ENCODE measurements at regions not wholly inside any gene's neighbourhood (a gene's known extent, or its start where the extent isn't known, plus 50 kb on each side); places are given as distances from the start of the nearest gene placed in this dataset.
A peak's percentile ranks its signal among the peaks of the same experiment; 100 is the strongest.
"Not testable (repeated sequence)": the region's sequence is repeated elsewhere in the genome, so short reads cannot be mapped to it uniquely, and the experiment has no call there.

- DNase-seq, result no peak
Observed at GRCh38 chr12:32010631-32011336, 51.6 kb downstream of the RESF1 start.

- DNase-seq, result no peak
Observed at GRCh38 chr12:32012249-32012785, 53.1 kb downstream of the RESF1 start.

- no peak for DNase-seq
Observed at GRCh38 chr12:32015036-32015435, 55.8 kb downstream of the RESF1 start.

GRCh38 chr12:32016680-32017482, 57.7 kb downstream of the RESF1 start:
- DNase-seq, result no peak

GRCh38 chr12:32021346-32021773, 62.1 kb downstream of the RESF1 start:
- DNase-seq, result no peak

- DNase-seq, result not testable (repeated sequence)
Observed at GRCh38 chr12:32022387-32022786, 63.2 kb downstream of the RESF1 start.

GRCh38 chr12:32023861-32024260, 64.6 kb downstream of the RESF1 start:
- DNase-seq, result not testable (repeated sequence)

GRCh38 chr12:32024884-32025592, 65.8 kb downstream of the RESF1 start:
- no peak for DNase-seq

GRCh38 chr12:32025906-32026305, 66.7 kb downstream of the RESF1 start:
- peak in 1 of 4 experiments; percentile 18 for DNase-seq

GRCh38 chr12:32027684-32028365, 68.6 kb downstream of the RESF1 start:
- DNase-seq, result no peak

GRCh38 chr12:32030151-32030550, 70.9 kb downstream of the RESF1 start:
- DNase-seq, result no peak

GRCh38 chr12:32030676-32031075, 71.5 kb downstream of the RESF1 start:
- no peak for DNase-seq

GRCh38 chr12:32031109-32031508, 71.9 kb downstream of the RESF1 start:
- DNase-seq, result no peak

- DNase-seq, result no peak
Observed at GRCh38 chr12:32032205-32032810, 73.1 kb downstream of the RESF1 start.

GRCh38 chr12:32033406-32033805, 73.2 kb upstream of the BICD1 start:
- DNase-seq, result no peak

- DNase-seq, result no peak
Observed at GRCh38 chr12:32034045-32034444, 72.6 kb upstream of the BICD1 start.

GRCh38 chr12:32036477-32037263, 70.0 kb upstream of the BICD1 start:
- DNase-seq, result no peak

- DNase-seq, result no peak
Observed at GRCh38 chr12:32039347-32039746, 67.3 kb upstream of the BICD1 start.

GRCh38 chr12:32039917-32040575, 66.6 kb upstream of the BICD1 start:
- DNase-seq, result no peak

GRCh38 chr12:32043928-32044549, 62.6 kb upstream of the BICD1 start:
- DNase-seq, result no peak

Measured in activated naive CD4-positive, alpha-beta T cell (primary cell).